Panc1 (cell line): ENCODE measurements at regions not wholly inside any gene's neighbourhood (a gene's known extent, or its start where the extent isn't known, plus 50 kb on each side); places are given as distances from the start of the nearest gene placed in this dataset.

Experiments used
- ATAC-seq: fragments of 200-7000 bp; cut with Tn5 transposase; 2 replicates; pipeline ENCODE4 v1.9.1; 2020; ENCODE audit warnings: mild to moderate bottlenecking, moderate library complexity
- BruUV-seq: library from RNA; stranded (reverse); fragments of 400-500 nt; replicated peaks from 2 replicates; lab custom pipeline; 2021; lab: Mats Ljungman, UMichigan
- CTCF ChIA-PET: fragments of 300-600 bp; sonication (Branson Sonifier 250); formaldehyde crosslinking; loops from one replicate; lab custom pipeline; 2022; ENCODE audit warnings: antibody characterized with exemption; lab: Charles Lee
- POLR2A ChIA-PET: fragments of 300-600 bp; sonication (Branson Sonifier 250); formaldehyde crosslinking; loops from one replicate; lab custom pipeline; 2022; ENCODE audit warnings: antibody characterized with exemption; lab: Charles Lee
- DNase-seq: peaks from one replicate; pipeline ENCODE4 v3.0.0-alpha.2; 2010; ENCODE audit warnings: low read depth, low spot score
- H3K27ac ChIP-seq: 2 replicates; pipeline ENCODE4 v1.5.1; 2011; ENCODE audit warnings: mild to moderate bottlenecking, low read length, inconsistent platforms
- H3K27me3 ChIP-seq: fragments of 200-500 bp; sonication (Bioruptor generic); 2 replicates; pipeline ENCODE4 v1.6.0; 2014; ENCODE audit warnings: low read length, inconsistent platforms; ENCODE audit not compliant: control insufficient read depth, insufficient read depth
- H3K36me3 ChIP-seq: fragments of 200-500 bp; sonication (Bioruptor generic); 2 replicates; pipeline ENCODE4 v1.5.1; 2014; ENCODE audit warnings: inconsistent platforms, mild to moderate bottlenecking, low read length, moderate library complexity; ENCODE audit not compliant: control insufficient read depth, insufficient read depth
- H3K4me1 ChIP-seq: 2 replicates; pipeline ENCODE4 v1.5.1; 2011; ENCODE audit warnings: inconsistent platforms, mild to moderate bottlenecking, low read length, moderate library complexity; ENCODE audit not compliant: control insufficient read depth, insufficient read depth
- H3K4me3 ChIP-seq, 2 experiments: 2 replicates each; pipeline ENCODE4 v1.5.1; 2011 to 2012; ENCODE audit warnings: low read depth in 2 of 2, low read length in 2 of 2, mild to moderate bottlenecking in 2 of 2, inconsistent platforms in 1 of 2, moderate library complexity in 1 of 2
- H3K9me3 ChIP-seq: fragments of 200-500 bp; sonication (Bioruptor generic); 2 replicates; pipeline ENCODE4 v1.5.1; 2014; ENCODE audit warnings: low read depth, mild to moderate bottlenecking, inconsistent platforms, low read length, moderate library complexity; ENCODE audit not compliant: control insufficient read depth, insufficient read depth
- CTCF ChIP-seq: fragments of 450-650 bp; IDR thresholded peaks from 2 replicates; pipeline ENCODE4 v1.5.1; 2017; ENCODE audit warnings: mild to moderate bottlenecking
- POLR2AphosphoS5 ChIP-seq: IDR thresholded peaks from 2 replicates; pipeline ENCODE4 v1.6.1; 2012; ENCODE audit warnings: mild to moderate bottlenecking, low read depth, low read length, moderate library complexity
- REST ChIP-seq, 2 experiments: IDR thresholded peaks; 2 replicates each; pipeline ENCODE4 v1.6.1; 2011 to 2012; ENCODE audit warnings: low read depth in 2 of 2, control low read depth in 1 of 2, low read length in 1 of 2, mild to moderate bottlenecking in 1 of 2, moderate library complexity in 1 of 2; ENCODE audit not compliant: insufficient read depth in 1 of 2
- SIN3A ChIP-seq: IDR thresholded peaks from 2 replicates; pipeline ENCODE4 v1.6.1; 2012; ENCODE audit warnings: low read depth, mild to moderate bottlenecking, low read length, moderate library complexity, borderline replicate concordance; ENCODE audit not compliant: insufficient read depth
- TCF7L2 ChIP-seq: IDR thresholded peaks from 2 replicates; pipeline ENCODE4 v1.6.1; 2011; ENCODE audit warnings: mild to moderate bottlenecking, low read depth, low read length, inconsistent platforms
- in situ Hi-C: cut with HindIII; loops from 2 replicates; pipeline ENCODE4 v1.10.0; 2016; ENCODE audit warnings: low sequenced_read_pairs, low pct_unique_long_range_greater_than_20kb
- intact Hi-C: fragments of 100-400 bp; cut with micrococcal nuclease; formaldehyde crosslinking; loops from one replicate; pipeline ENCODE4 v1.10.0; 2022; ENCODE audit not compliant: unreplicated experiment

GRCh38 chr1:118338936-118339335 lies 153.9 kb upstream of the SPAG17 start:
- no TSS peak for BruUV-seq
- no peak for DNase-seq
- H3K27me3 ChIP-seq, result no peaks in the 10 kb centered on the region
- no peak overlapping the region for H3K4me3 ChIP-seq
- H3K27ac ChIP-seq, result no peak overlapping the region
- ATAC-seq, result no peak
- intact Hi-C loops, result no loop called here
- ChIA-PET POLR2A (no interaction called here), CTCF (no interaction called here)
- no peaks in the 10 kb centered on the region for H3K4me1 ChIP-seq
- in situ Hi-C loops, result no loop called here
- TF ChIP-seq SIN3A (no peak), TCF7L2 (no peak), REST (IDR thresholded peaks at IDR 0.05; ENCODE audit: insufficient read depth in 1 of 2, low read depth in 2 of 2, low read length in 1 of 2) (no peak), POLR2AphosphoS5 (no peak), CTCF (no peak)
- H3K9me3 ChIP-seq, result no peaks in the 10 kb centered on the region
- H3K36me3 ChIP-seq, result no peaks in the 10 kb centered on the region

DNA sequence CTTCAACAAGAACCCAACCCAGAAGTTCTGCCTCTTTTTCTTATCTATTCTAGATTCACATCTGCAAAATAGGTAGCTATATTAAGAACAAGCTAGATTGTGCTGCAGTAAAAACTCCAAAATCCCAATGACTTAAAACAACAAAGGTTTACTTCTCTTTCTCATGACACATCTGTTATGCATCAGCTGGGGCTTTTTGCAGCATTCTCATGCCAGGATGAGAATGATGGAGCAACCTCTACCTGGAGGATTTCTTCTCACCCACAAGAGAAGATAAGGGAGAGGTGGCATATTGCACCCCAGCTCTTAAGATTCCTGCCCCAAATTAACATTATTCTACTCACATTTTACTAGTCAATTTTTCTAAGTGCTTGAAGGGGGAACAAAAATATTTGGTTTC lies 152.3 kb upstream of the SPAG17 start:
- ATAC-seq, result no peak
- Histone ChIP-seq H3K27me3 (no peaks in the 10 kb centered on the region), H3K9me3 (no peaks in the 10 kb centered on the region), H3K27ac (no peak overlapping the region), H3K4me1 (no peaks in the 10 kb centered on the region), H3K4me3 (no peak overlapping the region), H3K36me3 (no peaks in the 10 kb centered on the region)
- in situ Hi-C loops (no loop called here), intact Hi-C loops (no loop called here)
- BruUV-seq, result no TSS peak
- CTCF ChIA-PET, result no interaction called here
- no peak for DNase-seq
- TF ChIP-seq TCF7L2 (no peak), CTCF (no peak), POLR2AphosphoS5 (no peak), SIN3A (no peak), REST (IDR thresholded peaks at IDR 0.05; ENCODE audit: insufficient read depth in 1 of 2, low read depth in 2 of 2, low read length in 1 of 2) (no peak)
- POLR2A ChIA-PET, result no interaction called here
